LNCaP clone FGC (cell line): ENCODE measurements at regions not wholly inside any gene's neighbourhood (a gene's known extent, or its start where the extent isn't known, plus 50 kb on each side); places are given as distances from the start of the nearest gene placed in this dataset.

Experiments
- DNase-seq: peaks from one replicate; pipeline ENCODE4 v3.0.0-alpha.2; 2011; ENCODE audit warnings: low read depth
- H3K4me3 ChIP-seq: 2 replicates; pipeline ENCODE4 v1.5.1; 2011; ENCODE audit warnings: mild to moderate bottlenecking, low read depth, low read length, control low read depth
- CTCF ChIP-seq: IDR thresholded peaks from 2 replicates; pipeline ENCODE4 v1.5.1; 2012; ENCODE audit warnings: mild to moderate bottlenecking; ENCODE audit not compliant: control insufficient read depth, insufficient read depth; ENCODE audit errors: extremely low read depth

- no peak for TF ChIP-seq CTCF
- DNase-seq: no peak
- H3K4me3 ChIP-seq: no peak overlapping the region
Measured at GRCh38 chr16:6317934-6318333, 1014.7 kb upstream of the RBFOX1 start.

DNA sequence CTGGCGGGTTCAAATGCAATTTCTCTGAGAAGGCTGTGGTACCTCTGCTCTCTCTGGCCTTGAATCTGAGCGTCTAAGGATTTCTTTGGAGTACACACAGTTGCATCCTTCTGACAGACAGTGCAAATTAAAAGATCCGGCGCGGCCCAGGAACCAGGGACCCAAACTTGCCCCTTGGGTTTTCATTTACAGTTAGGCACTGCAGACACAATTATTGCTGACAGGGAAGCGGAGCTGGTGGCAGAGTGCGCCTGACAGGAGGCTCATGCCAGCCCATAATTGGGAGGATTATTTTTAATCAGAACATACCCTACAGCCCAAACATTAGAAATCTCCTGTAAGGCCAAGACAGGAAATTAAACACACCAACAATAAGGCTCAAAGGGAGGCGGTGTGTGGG is 1023.4 kb upstream of the RBFOX1 start:
- no peak for DNase-seq
- H3K4me3 ChIP-seq: no peak overlapping the region
- TF ChIP-seq CTCF: no peak

- no peak overlapping the region for H3K4me3 ChIP-seq
- no peak for DNase-seq
- no peak for TF ChIP-seq CTCF
Measured at GRCh38 chr16:6308176-6308575, 1024.5 kb upstream of the RBFOX1 start.

GRCh38 chr16:6300523-6300922 is 1032.1 kb upstream of the RBFOX1 start:
- no peak for TF ChIP-seq CTCF
- DNase-seq: no peak
- no peak overlapping the region for H3K4me3 ChIP-seq

GRCh38 chr16:6297666-6298410 is 1034.8 kb upstream of the RBFOX1 start:
- DNase-seq: no peak
- H3K4me3 ChIP-seq: no peak overlapping the region
- no peak for TF ChIP-seq CTCF

- TF ChIP-seq CTCF: no peak
- no peak overlapping the region for H3K4me3 ChIP-seq
- no peak for DNase-seq
Measured at GRCh38 chr16:6286176-6286575, 1046.5 kb upstream of the RBFOX1 start.

GRCh38 chr16:6284731-6285130 is 1047.9 kb upstream of the RBFOX1 start:
- no peak for DNase-seq
- no peak overlapping the region for H3K4me3 ChIP-seq
- no peak for TF ChIP-seq CTCF
